ENCODE measurements at regions not wholly inside any gene's neighbourhood (a gene's known extent, or its start where the extent isn't known, plus 50 kb on each side); places are given as distances from the start of the nearest gene placed in this dataset.

- no peaks in the 10 kb centered on the region for H4K20me1 ChIP-seq (ENCODE audit: control insufficient read depth, insufficient read depth)
- no peaks in the 10 kb centered on the region for H3K4me1 ChIP-seq (ENCODE audit: control insufficient read depth, insufficient read depth, low read length)
- TF ChIP-seq SMAD1 (IDR thresholded peaks at IDR 0.05; ENCODE audit: low read depth, partially characterized antibody) = no peak
- no peak overlapping the region for H3K27ac ChIP-seq (ENCODE audit: control insufficient read depth, insufficient read depth)
- SMC1A ChIA-PET (ENCODE audit: uncharacterized antibody, unreplicated experiment) = no interaction called here
- no peak for ATAC-seq
- FAIRE-seq = no peak
- no peaks in the 10 kb centered on the region for H3K36me3 ChIP-seq (ENCODE audit: control insufficient read depth in 2 of 2, insufficient read depth in 2 of 2, low read length in 1 of 2)
- no TSS peak for BruUV-seq (replicated peaks)
- DNase-seq (ENCODE audit: low read depth, low spot score) = no peak
- in situ Hi-C loops (cut with MboI) (no loop called here), intact Hi-C loops (cut with micrococcal nuclease; ENCODE audit: unreplicated experiment) (no loop called here)
- CTCF ChIA-PET = no interaction called here
- no peak overlapping the region for H3K9ac ChIP-seq (ENCODE audit: control insufficient read depth, insufficient read depth, low read length)
- RAD21 ChIA-PET (ENCODE audit: unreplicated experiment) = no interaction called here
- no peaks in the 10 kb centered on the region for H3K27me3 ChIP-seq (replicated peaks in 1 of 2; ENCODE audit: control insufficient read depth in 2 of 2, insufficient read depth in 2 of 2, low read length in 1 of 2)
- H2AFZ ChIP-seq (ENCODE audit: control insufficient read depth, low read depth, low read length) = no peak overlapping the region
- POLR2A ChIA-PET = no interaction called here
- H3K9me3 ChIP-seq (replicated peaks; ENCODE audit: control insufficient read depth, insufficient read depth, low read length) = no peaks in the 10 kb centered on the region; the same call in 2 of the 3 replicates
- no peak overlapping the region for H3K4me2 ChIP-seq (ENCODE audit: control insufficient read depth, insufficient read depth)
- H3K4me3 ChIP-seq = no peak overlapping the region
- 6% methylated on average over 5 of the region's 5 CpGs for WGBS (ENCODE audit: insufficient coverage, insufficient replicate concordance, low lambda C conversion rate, missing lambda C conversion rate)
- H3K79me2 ChIP-seq (ENCODE audit: control insufficient read depth, insufficient read depth, low read length) = no peaks in the 10 kb centered on the region
These were observed 1582.8 kb downstream of the AACS start for GRCh38 chr12:126648074-126648473.

GRCh38 chr12:126651133-126651532 is 1585.9 kb downstream of the AACS start:
- RAD21 ChIA-PET (ENCODE audit: unreplicated experiment) = no interaction called here
- TF ChIP-seq HSF1 (IDR thresholded peaks at IDR 0.05; ENCODE audit: low read depth, low read length) (no peak), CEBPZ (IDR thresholded peaks at IDR 0.05; ENCODE audit: low read depth, low read length) (no peak), RELB (IDR thresholded peaks at IDR 0.05; ENCODE audit: low read depth) (no peak), RUNX3 (IDR thresholded peaks at IDR 0.05; ENCODE audit: low read length) (no peak), ZBTB4 (CRISPR knock-in tag; IDR thresholded peaks at IDR 0.05) (no peak), SREBF2 (IDR thresholded peaks at IDR 0.05; ENCODE audit: low read length) (no peak), ATF7 (IDR thresholded peaks at IDR 0.05; ENCODE audit: low read depth) (no peak)

More at GRCh38 chr12:126651133-126651532, 1585.9 kb downstream of the AACS start:
- H3K9ac ChIP-seq (ENCODE audit: control insufficient read depth, insufficient read depth, low read length) = no peak overlapping the region
- intact Hi-C loops (cut with micrococcal nuclease; ENCODE audit: unreplicated experiment) (no loop called here), in situ Hi-C loops (cut with MboI) (no loop called here)
- no peak for ATAC-seq
- WGBS (ENCODE audit: insufficient coverage, insufficient replicate concordance, low lambda C conversion rate, missing lambda C conversion rate) = 53% methylated on average over 5 of the region's 5 CpGs
- no peak overlapping the region for H3K4me2 ChIP-seq (ENCODE audit: control insufficient read depth, insufficient read depth)
- H3K27me3 ChIP-seq (replicated peaks in 1 of 2; ENCODE audit: control insufficient read depth in 2 of 2, insufficient read depth in 2 of 2, low read length in 1 of 2) = no peaks in the 10 kb centered on the region
- no peak overlapping the region for H2AFZ ChIP-seq (ENCODE audit: control insufficient read depth, low read depth, low read length)
- no peaks in the 10 kb centered on the region for H4K20me1 ChIP-seq (ENCODE audit: control insufficient read depth, insufficient read depth)
- CTCF ChIA-PET = no interaction called here
- no TSS peak for BruUV-seq (replicated peaks)
- no peaks in the 10 kb centered on the region for H3K4me1 ChIP-seq (ENCODE audit: control insufficient read depth, insufficient read depth, low read length)
- SMC1A ChIA-PET (ENCODE audit: uncharacterized antibody, unreplicated experiment) = interaction anchor here (0.9 kb wide), 1 partner anchor 400 kb away, joined by 3 read pairs; no protein-coding TSS in a partner anchor
- H3K79me2 ChIP-seq (ENCODE audit: control insufficient read depth, insufficient read depth, low read length) = no peaks in the 10 kb centered on the region
- H3K36me3 ChIP-seq (ENCODE audit: control insufficient read depth in 2 of 2, insufficient read depth in 2 of 2, low read length in 1 of 2) = no peaks in the 10 kb centered on the region
- no peak for DNase-seq (ENCODE audit: low read depth, low spot score)
- no peak for FAIRE-seq
- no peak overlapping the region for H3K27ac ChIP-seq (ENCODE audit: control insufficient read depth, insufficient read depth)
- POLR2A ChIA-PET = no interaction called here
- no peaks in the 10 kb centered on the region; the same call in 2 of the 3 replicates for H3K9me3 ChIP-seq (replicated peaks; ENCODE audit: control insufficient read depth, insufficient read depth, low read length)
- H3K4me3 ChIP-seq = no peak overlapping the region
